LoVo (cell line): ENCODE measurements at regions not wholly inside any gene's neighbourhood (a gene's known extent, or its start where the extent isn't known, plus 50 kb on each side); places are given as distances from the start of the nearest gene placed in this dataset.

Experiments
- DNase-seq: peaks from one replicate; pipeline ENCODE4 v3.0.0-alpha.2; 2016; ENCODE audit warnings: low spot score

DNA sequence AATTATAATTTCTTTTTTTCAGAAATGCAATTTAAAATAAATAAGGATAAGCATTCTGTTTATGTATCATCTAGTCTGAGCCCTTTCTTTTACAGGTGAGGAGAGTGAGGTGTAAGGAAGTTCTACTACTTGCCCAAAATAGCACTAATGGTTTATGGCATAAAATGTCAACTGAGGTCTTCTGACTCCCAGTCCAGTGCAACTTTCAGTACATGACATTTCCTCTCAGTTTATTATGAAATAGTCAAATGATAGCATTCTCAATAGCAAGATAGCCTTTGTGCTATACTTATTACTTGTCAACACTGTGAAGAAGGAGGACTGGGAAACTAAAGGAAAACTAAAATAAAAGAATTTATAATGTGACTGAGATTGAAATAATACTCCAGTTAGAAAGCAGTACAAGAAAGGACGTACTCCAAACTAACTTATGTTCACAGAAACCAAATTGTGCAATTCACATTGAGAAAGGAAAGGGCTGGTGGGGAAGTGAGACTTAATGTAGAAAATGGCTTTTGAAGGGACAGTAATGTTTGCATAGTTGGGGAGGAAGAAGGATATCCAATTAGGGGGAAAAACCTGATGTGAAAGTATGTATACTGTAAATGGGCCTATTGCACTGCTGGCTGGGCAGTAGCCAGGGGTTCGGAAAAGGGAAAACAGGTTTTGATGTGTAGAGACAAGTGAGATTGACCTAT, 166.7 kb upstream of the ZEB2 start:
- DNase-seq, result no peak

- DNase-seq, result no peak
Observed at GRCh38 chr2:144683966-144684365, 164.0 kb upstream of the ZEB2 start.

DNA sequence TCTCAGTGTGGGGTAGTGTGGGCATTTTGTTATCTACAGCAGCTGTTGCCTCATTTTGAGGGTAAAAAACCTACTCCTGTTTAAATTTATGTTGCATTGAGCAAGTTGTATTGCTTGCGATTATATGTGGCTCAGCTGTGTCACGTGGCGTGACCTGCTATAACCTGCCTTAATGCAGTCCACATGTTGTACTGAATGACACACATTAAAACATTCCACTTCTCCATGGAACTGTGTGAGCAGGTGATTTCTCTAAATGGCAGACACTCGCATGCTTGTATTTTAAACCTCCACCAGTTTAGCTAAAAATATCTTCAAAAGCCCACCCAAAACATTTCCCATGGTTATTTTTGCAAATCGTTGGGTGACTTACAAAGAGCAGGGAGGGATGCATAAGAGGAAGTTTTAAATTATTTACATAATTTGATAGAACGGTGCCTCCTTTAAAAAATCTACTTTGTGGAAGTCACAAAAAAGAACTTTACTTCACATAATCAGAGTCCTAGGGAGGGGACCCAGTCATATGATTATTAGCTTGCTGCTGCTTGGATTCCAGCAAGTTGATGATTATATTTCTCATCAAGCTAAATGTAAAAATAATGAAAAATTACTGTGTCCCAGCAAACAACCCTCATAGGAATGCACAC, 163.3 kb upstream of the ZEB2 start:
- DNase-seq, result no peak

DNA sequence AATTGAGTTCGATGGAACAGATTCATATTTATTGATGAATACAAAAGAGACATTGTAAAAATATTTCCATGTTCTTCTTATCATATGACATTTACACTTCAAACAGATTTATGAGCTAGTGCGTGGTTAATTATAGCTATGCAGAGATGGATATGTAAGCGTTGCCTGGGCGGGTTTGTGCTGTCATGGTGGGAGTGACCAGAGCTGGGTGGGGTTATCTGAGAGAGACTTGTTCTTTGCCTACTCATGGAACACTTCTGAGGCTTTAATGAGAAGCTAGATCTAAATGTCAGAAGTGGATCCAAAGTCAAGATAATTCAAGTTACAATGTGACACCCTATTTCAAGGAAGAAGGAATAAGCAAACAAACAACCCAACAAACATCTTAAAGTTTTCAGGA, 162.3 kb upstream of the ZEB2 start:
- no peak for DNase-seq

- no peak for DNase-seq
Observed at GRCh38 chr2:144681389-144681788, 161.5 kb upstream of the ZEB2 start.

GRCh38 chr2:144679942-144680341, 160.0 kb upstream of the ZEB2 start:
- DNase-seq, result no peak

- DNase-seq, result no peak
Observed at GRCh38 chr2:144678736-144679135, 158.8 kb upstream of the ZEB2 start.

- no peak for DNase-seq
Observed at GRCh38 chr2:144675731-144676130, 155.8 kb upstream of the ZEB2 start.

DNA sequence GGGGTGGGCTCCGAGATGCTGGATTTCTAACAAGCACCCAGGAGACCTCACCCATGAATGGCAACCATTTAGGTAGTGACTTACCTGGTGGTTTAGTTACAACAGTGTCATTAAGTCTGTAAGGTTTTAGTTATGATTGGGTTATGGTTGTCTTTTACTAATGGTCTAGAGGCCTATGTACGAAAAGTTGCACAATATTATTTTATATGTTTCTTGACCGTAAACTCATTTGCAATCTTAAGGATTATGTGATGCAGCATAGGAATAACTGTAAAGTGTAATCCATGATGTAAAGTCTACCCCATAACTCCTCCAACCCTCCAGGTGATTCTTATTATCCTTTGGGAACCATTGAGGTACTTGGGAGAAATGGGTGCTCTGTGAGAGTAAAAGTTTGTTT, 155.4 kb upstream of the ZEB2 start:
- DNase-seq, result no peak

GRCh38 chr2:144674071-144674470, 154.2 kb upstream of the ZEB2 start:
- no peak for DNase-seq

DNA sequence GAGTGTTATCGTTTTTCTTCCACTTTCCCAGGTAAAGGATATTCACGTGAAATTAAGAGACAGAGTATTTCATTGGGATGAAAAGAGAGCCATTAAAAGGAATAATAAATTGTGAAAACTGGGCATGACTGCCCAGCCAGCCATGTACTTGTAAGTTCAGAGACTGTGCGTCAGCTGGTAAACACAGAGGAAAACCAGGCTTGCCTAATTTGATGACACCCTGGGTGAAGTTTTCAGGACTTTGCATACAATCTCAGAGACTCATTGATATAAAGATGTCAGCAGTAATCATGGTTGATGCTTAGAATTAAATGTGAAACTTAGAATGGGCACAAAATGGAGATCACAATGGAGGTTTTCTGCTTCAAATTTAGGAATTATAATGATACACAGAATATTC, 153.5 kb upstream of the ZEB2 start:
- DNase-seq, result no peak

DNA sequence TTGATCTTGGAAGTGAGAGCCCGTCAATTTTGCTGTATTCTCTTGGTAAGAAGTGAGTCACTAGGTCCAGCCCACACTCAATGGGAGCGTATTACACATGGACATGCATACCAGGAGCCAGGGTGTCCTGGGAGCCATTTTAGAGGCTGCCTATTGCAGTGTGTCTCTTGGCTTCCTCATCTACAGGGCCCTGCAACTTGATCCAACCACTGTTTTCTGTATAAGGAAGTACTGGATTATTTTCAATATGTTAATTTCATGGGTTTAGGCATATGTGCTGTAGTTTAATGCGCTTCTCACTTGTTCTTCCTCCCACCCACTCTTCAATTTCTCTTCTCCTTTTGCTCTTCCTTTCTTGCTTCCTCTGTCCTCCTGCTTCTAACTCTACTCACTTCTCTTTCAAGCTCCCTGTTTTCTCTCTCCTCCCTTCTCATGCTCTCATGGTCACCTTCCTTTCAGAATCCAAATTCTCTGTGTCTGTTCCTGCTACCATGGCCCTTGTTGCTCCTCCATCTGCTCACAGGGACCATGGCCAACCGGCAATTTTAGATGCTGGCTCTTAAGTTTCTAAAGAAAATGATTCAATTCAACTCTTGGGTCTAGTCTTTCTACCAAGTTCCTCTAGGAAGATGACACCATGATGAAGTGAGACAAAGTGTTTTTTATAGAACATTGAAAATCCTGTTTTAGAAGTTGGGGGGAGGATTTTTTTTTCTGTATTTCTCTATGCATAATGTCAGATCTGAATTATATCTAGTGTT, 152.0 kb upstream of the ZEB2 start:
- no peak for DNase-seq

- no peak for DNase-seq
Observed at GRCh38 chr2:144670738-144671137, 150.8 kb upstream of the ZEB2 start.

- no peak for DNase-seq
Observed at GRCh38 chr2:144670080-144670479, 150.2 kb upstream of the ZEB2 start.

DNA sequence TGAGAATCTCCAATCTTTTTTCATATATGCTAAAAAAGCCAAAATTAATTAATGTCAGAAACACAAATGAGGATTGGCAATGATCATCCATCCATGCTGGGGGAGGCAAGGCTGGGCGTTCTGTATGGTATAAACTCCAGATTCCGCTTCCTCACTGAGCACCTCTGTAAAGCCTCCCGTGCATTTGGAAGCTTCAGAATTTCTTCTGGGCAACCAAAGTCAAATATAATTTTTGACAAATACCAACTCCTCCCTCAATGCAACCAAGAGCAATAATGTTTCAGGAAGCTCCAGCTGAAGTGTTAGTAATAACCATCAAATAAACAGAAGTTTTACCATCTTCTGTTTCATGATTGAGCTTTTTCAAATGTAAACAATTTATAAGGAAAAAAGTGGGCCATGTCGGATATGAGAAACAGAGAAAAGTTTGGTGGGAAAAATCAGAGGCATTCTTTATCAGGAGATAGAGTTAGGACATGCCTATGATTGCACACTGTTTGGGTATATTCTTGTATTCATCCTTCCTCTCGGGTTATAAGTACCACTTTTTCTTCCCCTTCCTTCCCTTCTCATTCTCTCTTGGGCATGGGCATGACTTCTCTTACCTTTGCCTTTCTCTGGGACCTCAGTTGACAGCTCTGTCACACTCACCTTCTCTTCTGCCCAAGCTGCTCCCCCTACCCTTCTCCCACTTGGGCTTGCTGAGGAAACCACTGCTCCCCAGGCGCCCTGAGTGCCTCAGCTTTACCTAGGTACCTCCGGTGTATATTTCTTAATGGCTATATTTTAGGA, 149.5 kb upstream of the ZEB2 start:
- no peak for DNase-seq

DNA sequence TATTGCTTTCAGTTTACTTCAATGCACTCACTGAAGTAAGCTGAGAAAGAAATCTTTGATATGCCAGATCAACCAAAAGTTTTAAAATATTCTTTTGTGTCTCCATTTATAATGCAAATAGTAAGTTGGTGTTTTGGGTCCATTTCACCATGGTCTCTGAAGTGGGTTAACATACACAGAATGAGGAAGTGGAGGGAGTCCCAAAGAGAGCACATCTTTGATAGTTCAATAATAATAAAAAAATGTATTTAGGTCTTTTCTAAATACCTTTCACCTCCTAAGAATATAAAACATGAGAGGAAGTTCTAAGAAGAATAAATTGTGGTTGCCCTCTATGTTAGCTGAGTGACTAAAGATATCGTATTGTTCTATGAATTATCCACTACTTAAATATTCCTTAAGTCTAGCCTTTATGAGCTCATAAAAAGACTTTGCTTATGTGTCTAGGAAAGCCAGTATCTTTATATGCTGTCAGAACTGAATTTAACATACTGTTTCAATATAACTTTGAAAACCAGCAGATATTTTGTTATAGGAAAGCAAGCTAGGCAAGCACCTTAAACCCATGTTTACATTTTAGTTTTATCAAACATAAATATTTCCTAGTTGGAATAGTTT, 148.7 kb upstream of the ZEB2 start:
- DNase-seq, result no peak

DNA sequence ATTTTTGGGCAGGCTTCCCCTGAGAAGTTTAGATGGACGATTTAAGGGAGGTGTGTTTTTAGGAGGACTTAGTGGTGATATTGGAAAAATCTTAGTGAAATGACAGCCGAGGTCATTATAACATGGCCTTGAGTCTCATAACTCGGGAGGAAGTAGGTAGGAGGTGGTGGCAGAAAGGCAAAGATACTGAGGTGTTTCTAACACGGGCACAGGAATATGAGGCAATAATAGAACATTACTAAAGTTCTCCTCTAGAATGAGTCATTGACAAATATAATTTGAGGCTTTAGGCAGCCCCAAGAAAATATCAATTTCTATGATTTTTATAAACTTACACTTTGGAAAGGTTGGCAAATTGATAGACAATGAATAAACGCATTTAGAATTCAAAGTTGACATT, 146.1 kb upstream of the ZEB2 start:
- no peak for DNase-seq

DNA sequence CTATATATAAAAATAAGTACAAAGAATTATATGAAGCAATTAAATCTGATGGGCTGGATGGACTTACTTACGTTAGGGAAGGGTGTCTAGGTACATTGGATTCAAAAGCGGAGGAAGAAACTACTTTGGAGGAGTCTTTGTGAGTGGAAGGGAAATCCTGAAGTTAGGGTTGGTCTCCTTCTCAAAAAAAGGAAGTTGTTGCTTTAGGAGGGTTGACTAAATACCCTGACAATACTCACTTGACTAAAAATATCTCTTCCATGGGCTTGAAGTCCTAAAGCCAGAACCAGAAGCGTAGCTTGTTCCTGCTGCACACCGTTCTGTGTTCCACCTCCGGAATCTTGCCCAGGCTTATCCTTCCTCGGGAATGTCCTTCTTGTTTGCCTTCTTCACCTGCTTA, 143.3 kb upstream of the ZEB2 start:
- DNase-seq, result no peak

GRCh38 chr2:144660518-144661316, 140.8 kb upstream of the ZEB2 start:
- no peak for DNase-seq

DNA sequence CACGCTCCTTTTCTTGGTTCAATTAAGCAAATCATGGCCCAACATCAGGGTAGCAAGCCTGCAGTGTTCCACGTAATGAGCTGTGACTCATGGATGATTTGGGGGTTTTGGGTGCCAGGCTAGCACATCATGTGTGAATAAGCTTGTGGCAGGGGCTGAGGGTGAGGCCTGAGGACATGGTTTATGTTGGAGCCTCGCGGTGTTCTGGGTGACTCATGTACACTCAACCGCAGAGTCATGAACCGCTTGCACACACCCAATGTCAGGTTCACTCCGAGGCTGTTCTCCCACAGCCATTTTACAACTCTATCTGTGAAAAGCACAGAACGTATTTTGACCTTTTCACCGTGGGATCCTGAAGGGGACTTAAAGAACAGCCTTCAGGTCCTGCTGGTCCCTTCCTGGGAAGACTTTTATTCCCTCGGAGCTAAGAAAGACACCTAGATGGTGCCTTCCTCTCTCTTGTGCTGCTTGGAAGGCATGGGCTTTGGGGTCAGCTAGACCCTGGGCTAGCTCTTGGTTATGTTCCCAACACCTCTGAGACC, 139.9 kb upstream of the ZEB2 start:
- DNase-seq, result peak; percentile 64

GRCh38 chr2:144654523-144654922, 134.6 kb upstream of the ZEB2 start:
- DNase-seq, result no peak
